Tibial artery (tissue), 4 donors: ENCODE measurements at regions not wholly inside any gene's neighbourhood (a gene's known extent, or its start where the extent isn't known, plus 50 kb on each side); places are given as distances from the start of the nearest gene placed in this dataset.

Experiments used
- DNase-seq, 2 donors: peaks; one replicate each; pipeline ENCODE4 v3.0.0-alpha.2; 2019
- H3K27ac ChIP-seq, 2 donors: fragments of 200-600 bp; sonication (generic) in 1 of 2; 1 replicate in 1 of 2; 2 replicates in 1 of 2; pipeline ENCODE4 v1.5.1; 2018 to 2019; ENCODE audit warnings: mild to moderate bottlenecking in 1 of 2
- H3K27me3 ChIP-seq, 2 donors: fragments of 200-600 bp; sonication (generic) in 1 of 2; one replicate each; pipeline versions ENCODE4 v1.5.1 to v1.6.0; 2016 to 2019
- H3K36me3 ChIP-seq, 3 donors: fragments of 200-600 bp; sonication (generic) in 2 of 3; one replicate each; pipeline ENCODE4 v1.5.1; 2016 to 2019; ENCODE audit warnings: mild to moderate bottlenecking in 2 of 3
- H3K4me1 ChIP-seq, 4 donors: fragments of 200-600 bp; sonication (generic) in 2 of 4; 1 replicate in 3 of 4; 2 replicates in 1 of 4; pipeline ENCODE4 v1.5.1; 2016 to 2019
- H3K4me3 ChIP-seq, 2 donors: fragments of 200-600 bp; sonication (generic) in 1 of 2; 1 replicate in 1 of 2; 2 replicates in 1 of 2; pipeline ENCODE4 v1.5.1; 2018 to 2019; ENCODE audit warnings: mild to moderate bottlenecking in 2 of 2
- H3K9me3 ChIP-seq, 3 donors: fragments of 200-600 bp; sonication (generic) in 1 of 3; one replicate each; pipeline ENCODE4 v1.5.1; 2016 to 2019
- CTCF ChIP-seq, 2 experiments: fragments of 200-600 bp in 1 of 2; fragments of 450-650 bp in 1 of 2; IDR thresholded peaks; one replicate each; pipeline ENCODE4 v1.5.1; 2017 to 2019; ENCODE audit warnings: antibody characterized with exemption in 2 of 2, mild to moderate bottlenecking in 1 of 2, moderate library complexity in 1 of 2
- intact Hi-C: fragments of 100-400 bp; cut with DNase I; formaldehyde crosslinking; loops from one replicate; pipeline ENCODE4 v1.15.0; 2023; ENCODE audit warnings: low total_unique reads

GRCh38 chr16:76900285-76901263, 290.4 kb upstream of the MON1B start:
- H3K4me1 ChIP-seq = no peaks in the 10 kb centered on the region
- H3K27ac ChIP-seq = no peak overlapping the region
- H3K27me3 ChIP-seq = no peaks in the 10 kb centered on the region
- H3K36me3 ChIP-seq = no peaks in the 10 kb centered on the region
- TF ChIP-seq CTCF (IDR thresholded peaks at IDR 0.05) = no peak
- intact Hi-C loops = no loop called here
- H3K9me3 ChIP-seq = no peaks in the 10 kb centered on the region
- DNase-seq = no peak
- H3K4me3 ChIP-seq = no peak overlapping the region

- H3K4me3 ChIP-seq = no peak overlapping the region
- H3K4me1 ChIP-seq = no peaks in the 10 kb centered on the region
- intact Hi-C loops = no loop called here
- TF ChIP-seq CTCF (IDR thresholded peaks at IDR 0.05) = no peak
- no peaks in the 10 kb centered on the region for H3K9me3 ChIP-seq
- no peak for DNase-seq
- H3K36me3 ChIP-seq = no peaks in the 10 kb centered on the region
- no peak overlapping the region for H3K27ac ChIP-seq
- H3K27me3 ChIP-seq = no peaks in the 10 kb centered on the region
Observed at GRCh38 chr16:76906552-76906951, 284.4 kb upstream of the MON1B start.

GRCh38 chr16:76910931-76911330, 280.1 kb upstream of the MON1B start:
- H3K4me3 ChIP-seq = no peak overlapping the region
- no peaks in the 10 kb centered on the region for H3K9me3 ChIP-seq
- H3K27ac ChIP-seq = no peak overlapping the region
- H3K36me3 ChIP-seq = no peaks in the 10 kb centered on the region
- no peaks in the 10 kb centered on the region for H3K27me3 ChIP-seq
- DNase-seq = no peak
- TF ChIP-seq CTCF (IDR thresholded peaks at IDR 0.05) = no peak
- H3K4me1 ChIP-seq = no peaks in the 10 kb centered on the region
- intact Hi-C loops = no loop called here

GRCh38 chr16:76913046-76913445, 277.9 kb upstream of the MON1B start:
- TF ChIP-seq CTCF (IDR thresholded peaks at IDR 0.05) = no peak
- no peak overlapping the region for H3K4me3 ChIP-seq
- H3K27ac ChIP-seq = no peak overlapping the region
- intact Hi-C loops = no loop called here
- no peaks in the 10 kb centered on the region for H3K9me3 ChIP-seq
- DNase-seq = no peak
- no peaks in the 10 kb centered on the region for H3K36me3 ChIP-seq
- no peaks in the 10 kb centered on the region for H3K27me3 ChIP-seq
- no peaks in the 10 kb centered on the region for H3K4me1 ChIP-seq

- Histone ChIP-seq H3K27ac (no peak overlapping the region), H3K4me3 (no peak overlapping the region), H3K9me3 (no peaks in the 10 kb centered on the region), H3K36me3 (no peaks in the 10 kb centered on the region), H3K27me3 (no peaks in the 10 kb centered on the region), H3K4me1 (no peaks in the 10 kb centered on the region)
- DNase-seq = no peak
- no peak for TF ChIP-seq CTCF (IDR thresholded peaks at IDR 0.05)
- intact Hi-C loops = no loop called here
Observed at GRCh38 chr16:76926042-76926441, 264.9 kb upstream of the MON1B start.
